ENCODE measurements at regions not wholly inside any gene's neighbourhood (a gene's known extent, or its start where the extent isn't known, plus 50 kb on each side); places are given as distances from the start of the nearest gene placed in this dataset.

DNA sequence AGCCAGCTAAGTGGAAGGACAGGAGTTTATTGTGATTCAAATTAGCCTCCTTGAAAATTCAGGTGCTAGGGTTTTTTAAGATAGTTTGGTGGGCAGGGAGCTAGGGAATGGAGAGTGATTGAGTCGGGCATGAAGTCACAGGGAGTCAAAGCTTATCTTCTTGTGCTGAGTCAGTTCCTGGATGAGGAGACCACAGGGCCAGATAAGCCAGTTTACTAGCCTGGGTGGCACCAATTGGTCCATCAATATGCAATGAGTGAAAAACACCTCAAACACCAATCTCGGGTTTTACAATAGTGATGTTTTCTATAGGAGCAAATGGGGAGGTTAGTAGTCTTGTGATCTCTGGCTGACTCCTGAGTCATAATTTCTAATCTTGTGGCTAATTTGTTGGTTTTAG lies 165.1 kb downstream of the ABCC12 start:
- ATAC-seq (no peak), DNase-seq (ENCODE audit: low spot score) (no peak)
- Histone ChIP-seq H3F3A (replicated peaks; ENCODE audit: low read depth) (no peaks in the 10 kb centered on the region), H3K36me3 (ENCODE audit: insufficient read depth) (no peaks in the 10 kb centered on the region), H2AFZ (peak overlapping the region; percentile 60; the same call in 1 of the 2 replicates), H4K20me1 (replicated peaks; ENCODE audit: insufficient read depth) (no peaks in the 10 kb centered on the region), H3K4me3 (no peak overlapping the region), H3K4me1 (ENCODE audit: insufficient read depth) (0 out of 2 replicates have a peak, but pooled peaks cover 3% of the 10 kb centered on the region), H3K27ac (ENCODE audit: low read depth) (no peak overlapping the region), H3K27me3 (ENCODE audit: insufficient read depth) (no peaks in the 10 kb centered on the region), H3K79me2 (replicated peaks; ENCODE audit: insufficient read depth) (no peaks in the 10 kb centered on the region), H3K9me2 (ENCODE audit: insufficient read depth) (peaks cover 2% of the 10 kb centered on the region), H3K4me2 (no peak overlapping the region)
- H3K4me1 Mint-ChIP-seq, result peaks cover 6% of the 10 kb centered on the region
- no peaks in the 10 kb centered on the region; the same call in 2 of the 3 replicates for H3K36me3 Mint-ChIP-seq (ENCODE audit: low read depth)
- H3K9me3 Mint-ChIP-seq, result peaks cover 12% of the 10 kb centered on the region
- H3K27me3 Mint-ChIP-seq (ENCODE audit: insufficient read depth, low read depth, poor library complexity), result no peaks in the 10 kb centered on the region
- H3K27ac Mint-ChIP-seq, result no peak overlapping the region
- TF ChIP-seq POLR2AphosphoS5 (IDR thresholded peaks at IDR 0.05; ENCODE audit: low read depth), result no peak
- TF ChIP-seq, protein P1, sequence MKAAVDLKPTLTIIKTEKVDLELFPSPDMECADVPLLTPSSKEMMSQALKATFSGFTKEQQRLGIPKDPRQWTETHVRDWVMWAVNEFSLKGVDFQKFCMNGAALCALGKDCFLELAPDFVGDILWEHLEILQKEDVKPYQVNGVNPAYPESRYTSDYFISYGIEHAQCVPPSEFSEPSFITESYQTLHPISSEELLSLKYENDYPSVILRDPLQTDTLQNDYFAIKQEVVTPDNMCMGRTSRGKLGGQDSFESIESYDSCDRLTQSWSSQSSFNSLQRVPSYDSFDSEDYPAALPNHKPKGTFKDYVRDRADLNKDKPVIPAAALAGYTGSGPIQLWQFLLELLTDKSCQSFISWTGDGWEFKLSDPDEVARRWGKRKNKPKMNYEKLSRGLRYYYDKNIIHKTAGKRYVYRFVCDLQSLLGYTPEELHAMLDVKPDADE (IDR thresholded peaks at IDR 0.05), result no peak
- no peak for TF ChIP-seq NANOG (IDR thresholded peaks at IDR 0.05; ENCODE audit: borderline replicate concordance)
- no peak for TF ChIP-seq ZNF331 (CRISPR knock-in tag; IDR thresholded peaks at IDR 0.05; ENCODE audit: low read depth)
- H3K4me3 Mint-ChIP-seq, result no peak overlapping the region

DNA sequence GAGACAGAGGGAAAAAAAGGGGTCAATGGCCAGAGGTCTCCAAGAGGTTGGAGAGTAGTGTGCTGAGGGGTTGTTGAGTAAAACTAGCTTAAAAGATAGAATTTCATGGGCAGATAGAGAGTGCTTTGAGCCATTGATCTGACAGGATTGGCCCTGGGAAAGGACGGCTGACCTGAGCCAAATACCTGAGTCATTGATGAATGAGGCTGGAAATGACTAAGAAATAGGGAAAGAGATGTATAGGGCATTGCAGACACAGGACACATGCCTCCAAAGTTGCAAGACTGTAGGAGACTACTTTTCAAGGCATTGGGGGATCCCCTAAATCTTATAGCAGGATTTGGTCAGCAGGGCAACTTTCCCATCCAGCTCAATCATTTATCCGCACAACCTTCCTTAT lies 168.7 kb downstream of the ABCC12 start:
- Histone ChIP-seq H3K9me2 (ENCODE audit: insufficient read depth) (peaks cover 2% of the 10 kb centered on the region; the same call in 1 of the 2 replicates), H3K4me3 (no peak overlapping the region), H3K4me1 (ENCODE audit: insufficient read depth) (0 out of 2 replicates have a peak, but pooled peaks cover 6% of the 10 kb centered on the region), H3K79me2 (replicated peaks; ENCODE audit: insufficient read depth) (no peaks in the 10 kb centered on the region), H3K27me3 (ENCODE audit: insufficient read depth) (no peaks in the 10 kb centered on the region), H3K4me2 (no peak overlapping the region), H3F3A (replicated peaks; ENCODE audit: low read depth) (no peaks in the 10 kb centered on the region), H2AFZ (no peak overlapping the region), H3K27ac (ENCODE audit: low read depth) (no peak overlapping the region), H3K36me3 (ENCODE audit: insufficient read depth) (no peaks in the 10 kb centered on the region), H4K20me1 (replicated peaks; ENCODE audit: insufficient read depth) (no peaks in the 10 kb centered on the region)
- no peak for TF ChIP-seq NANOG (IDR thresholded peaks at IDR 0.05; ENCODE audit: borderline replicate concordance)
- peaks cover 9% of the 10 kb centered on the region for H3K9me3 Mint-ChIP-seq
- H3K27me3 Mint-ChIP-seq (ENCODE audit: insufficient read depth, low read depth, poor library complexity), result no peaks in the 10 kb centered on the region
- peaks cover 14% of the 10 kb centered on the region for H3K4me1 Mint-ChIP-seq
- H3K27ac Mint-ChIP-seq, result no peak overlapping the region
- ATAC-seq, result no peak
- no peaks in the 10 kb centered on the region; the same call in 2 of the 3 replicates for H3K36me3 Mint-ChIP-seq (ENCODE audit: low read depth)
- no peak overlapping the region for H3K4me3 Mint-ChIP-seq
- no peak for DNase-seq (ENCODE audit: low spot score)

DNA sequence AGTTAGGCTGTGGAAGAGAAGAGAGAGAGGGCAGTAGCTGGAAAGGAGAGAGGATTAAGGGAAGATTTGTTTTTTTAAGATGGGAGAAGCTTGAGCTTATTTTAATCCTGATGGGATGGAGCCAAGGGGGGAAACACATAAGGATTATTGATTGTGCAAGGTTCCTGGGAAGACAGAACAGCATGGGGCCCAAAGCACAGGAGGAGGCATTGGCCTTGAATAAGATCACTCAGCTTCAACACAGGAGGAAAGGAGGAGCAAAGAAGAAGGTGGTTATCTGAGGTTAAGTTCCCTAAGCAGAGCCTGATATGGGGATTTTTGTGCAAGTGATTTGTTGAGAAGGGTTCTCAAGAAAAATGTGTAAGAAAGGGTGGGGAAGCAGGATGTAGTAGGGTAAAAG lies 169.8 kb downstream of the ABCC12 start:
- no peaks in the 10 kb centered on the region for H3K27me3 ChIP-seq (ENCODE audit: insufficient read depth)
- Mint-ChIP-seq H3K36me3 (ENCODE audit: low read depth) (no peaks in the 10 kb centered on the region; the same call in 2 of the 3 replicates), H3K9me3 (peaks cover 9% of the 10 kb centered on the region), H3K27ac (no peak overlapping the region), H3K4me3 (no peak overlapping the region), H3K4me1 (peaks cover 14% of the 10 kb centered on the region), H3K27me3 (ENCODE audit: insufficient read depth, low read depth, poor library complexity) (no peaks in the 10 kb centered on the region)
- no peaks in the 10 kb centered on the region for H3F3A ChIP-seq (replicated peaks; ENCODE audit: low read depth)
- H4K20me1 ChIP-seq (replicated peaks; ENCODE audit: insufficient read depth), result no peaks in the 10 kb centered on the region
- H3K27ac ChIP-seq (ENCODE audit: low read depth), result no peak overlapping the region
- H3K9me2 ChIP-seq (ENCODE audit: insufficient read depth), result peaks cover 4% of the 10 kb centered on the region; the same call in 1 of the 2 replicates
- 0 out of 2 replicates have a peak, but pooled peaks cover 6% of the 10 kb centered on the region for H3K4me1 ChIP-seq (ENCODE audit: insufficient read depth)
- H3K36me3 ChIP-seq (ENCODE audit: insufficient read depth), result no peaks in the 10 kb centered on the region
- no peak overlapping the region for H3K4me2 ChIP-seq
- no peak overlapping the region for H2AFZ ChIP-seq
- ATAC-seq (peak; percentile 32; the same call in 2 of the 3 replicates), DNase-seq (ENCODE audit: low spot score) (no peak)
- no peaks in the 10 kb centered on the region for H3K79me2 ChIP-seq (replicated peaks; ENCODE audit: insufficient read depth)
- H3K4me3 ChIP-seq, result no peak overlapping the region
- TF ChIP-seq CREB1 (CRISPR knock-in tag; IDR thresholded peaks at IDR 0.05; ENCODE audit: low read depth) (no peak), ZNF114 (CRISPR knock-in tag; IDR thresholded peaks at IDR 0.05) (no peak), NANOG (IDR thresholded peaks at IDR 0.05; ENCODE audit: borderline replicate concordance) (no peak), POLR2AphosphoS5 (IDR thresholded peaks at IDR 0.05; ENCODE audit: low read depth) (no peak), JUNB (IDR thresholded peaks at IDR 0.05; ENCODE audit: unreplicated experiment) (no peak)
- TF ChIP-seq, protein P2, sequence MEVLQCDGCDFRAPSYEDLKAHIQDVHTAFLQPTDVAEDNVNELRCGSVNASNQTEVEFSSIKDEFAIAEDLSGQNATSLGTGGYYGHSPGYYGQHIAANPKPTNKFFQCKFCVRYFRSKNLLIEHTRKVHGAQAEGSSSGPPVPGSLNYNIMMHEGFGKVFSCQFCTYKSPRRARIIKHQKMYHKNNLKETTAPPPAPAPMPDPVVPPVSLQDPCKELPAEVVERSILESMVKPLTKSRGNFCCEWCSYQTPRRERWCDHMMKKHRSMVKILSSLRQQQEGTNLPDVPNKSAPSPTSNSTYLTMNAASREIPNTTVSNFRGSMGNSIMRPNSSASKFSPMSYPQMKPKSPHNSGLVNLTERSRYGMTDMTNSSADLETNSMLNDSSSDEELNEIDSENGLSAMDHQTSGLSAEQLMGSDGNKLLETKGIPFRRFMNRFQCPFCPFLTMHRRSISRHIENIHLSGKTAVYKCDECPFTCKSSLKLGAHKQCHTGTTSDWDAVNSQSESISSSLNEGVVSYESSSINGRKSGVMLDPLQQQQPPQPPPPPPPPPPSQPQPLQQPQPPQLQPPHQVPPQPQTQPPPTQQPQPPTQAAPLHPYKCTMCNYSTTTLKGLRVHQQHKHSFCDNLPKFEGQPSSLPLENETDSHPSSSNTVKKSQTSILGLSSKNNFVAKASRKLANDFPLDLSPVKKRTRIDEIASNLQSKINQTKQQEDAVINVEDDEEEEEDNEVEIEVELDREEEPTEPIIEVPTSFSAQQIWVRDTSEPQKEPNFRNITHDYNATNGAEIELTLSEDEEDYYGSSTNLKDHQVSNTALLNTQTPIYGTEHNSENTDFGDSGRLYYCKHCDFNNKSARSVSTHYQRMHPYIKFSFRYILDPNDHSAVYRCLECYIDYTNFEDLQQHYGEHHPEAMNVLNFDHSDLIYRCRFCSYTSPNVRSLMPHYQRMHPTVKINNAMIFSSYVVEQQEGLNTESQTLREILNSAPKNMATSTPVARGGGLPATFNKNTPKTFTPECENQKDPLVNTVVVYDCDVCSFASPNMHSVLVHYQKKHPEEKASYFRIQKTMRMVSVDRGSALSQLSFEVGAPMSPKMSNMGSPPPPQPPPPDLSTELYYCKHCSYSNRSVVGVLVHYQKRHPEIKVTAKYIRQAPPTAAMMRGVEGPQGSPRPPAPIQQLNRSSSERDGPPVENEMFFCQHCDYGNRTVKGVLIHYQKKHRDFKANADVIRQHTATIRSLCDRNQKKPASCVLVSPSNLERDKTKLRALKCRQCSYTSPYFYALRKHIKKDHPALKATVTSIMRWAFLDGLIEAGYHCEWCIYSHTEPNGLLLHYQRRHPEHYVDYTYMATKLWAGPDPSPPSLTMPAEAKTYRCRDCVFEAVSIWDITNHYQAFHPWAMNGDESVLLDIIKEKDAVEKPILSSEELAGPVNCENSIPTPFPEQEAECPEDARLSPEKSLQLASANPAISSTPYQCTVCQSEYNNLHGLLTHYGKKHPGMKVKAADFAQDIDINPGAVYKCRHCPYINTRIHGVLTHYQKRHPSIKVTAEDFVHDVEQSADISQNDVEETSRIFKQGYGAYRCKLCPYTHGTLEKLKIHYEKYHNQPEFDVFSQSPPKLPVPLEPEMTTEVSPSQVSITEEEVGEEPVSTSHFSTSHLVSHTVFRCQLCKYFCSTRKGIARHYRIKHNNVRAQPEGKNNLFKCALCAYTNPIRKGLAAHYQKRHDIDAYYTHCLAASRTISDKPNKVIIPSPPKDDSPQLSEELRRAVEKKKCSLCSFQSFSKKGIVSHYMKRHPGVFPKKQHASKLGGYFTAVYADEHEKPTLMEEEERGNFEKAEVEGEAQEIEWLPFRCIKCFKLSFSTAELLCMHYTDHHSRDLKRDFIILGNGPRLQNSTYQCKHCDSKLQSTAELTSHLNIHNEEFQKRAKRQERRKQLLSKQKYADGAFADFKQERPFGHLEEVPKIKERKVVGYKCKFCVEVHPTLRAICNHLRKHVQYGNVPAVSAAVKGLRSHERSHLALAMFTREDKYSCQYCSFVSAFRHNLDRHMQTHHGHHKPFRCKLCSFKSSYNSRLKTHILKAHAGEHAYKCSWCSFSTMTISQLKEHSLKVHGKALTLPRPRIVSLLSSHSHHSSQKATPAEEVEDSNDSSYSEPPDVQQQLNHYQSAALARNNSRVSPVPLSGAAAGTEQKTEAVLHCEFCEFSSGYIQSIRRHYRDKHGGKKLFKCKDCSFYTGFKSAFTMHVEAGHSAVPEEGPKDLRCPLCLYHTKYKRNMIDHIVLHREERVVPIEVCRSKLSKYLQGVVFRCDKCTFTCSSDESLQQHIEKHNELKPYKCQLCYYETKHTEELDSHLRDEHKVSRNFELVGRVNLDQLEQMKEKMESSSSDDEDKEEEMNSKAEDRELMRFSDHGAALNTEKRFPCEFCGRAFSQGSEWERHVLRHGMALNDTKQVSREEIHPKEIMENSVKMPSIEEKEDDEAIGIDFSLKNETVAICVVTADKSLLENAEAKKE (CRISPR knock-in tag; IDR thresholded peaks at IDR 0.05), result no peak
- TF ChIP-seq, protein P1 (IDR thresholded peaks at IDR 0.05), result no peak
